ENCODE measurements at regions not wholly inside any gene's neighbourhood (a gene's known extent, or its start where the extent isn't known, plus 50 kb on each side); places are given as distances from the start of the nearest gene placed in this dataset.

GRCh38 chr5:125609011-125609410, 814.2 kb upstream of the GRAMD2B start (continued):
- TF ChIP-seq, protein P1, sequence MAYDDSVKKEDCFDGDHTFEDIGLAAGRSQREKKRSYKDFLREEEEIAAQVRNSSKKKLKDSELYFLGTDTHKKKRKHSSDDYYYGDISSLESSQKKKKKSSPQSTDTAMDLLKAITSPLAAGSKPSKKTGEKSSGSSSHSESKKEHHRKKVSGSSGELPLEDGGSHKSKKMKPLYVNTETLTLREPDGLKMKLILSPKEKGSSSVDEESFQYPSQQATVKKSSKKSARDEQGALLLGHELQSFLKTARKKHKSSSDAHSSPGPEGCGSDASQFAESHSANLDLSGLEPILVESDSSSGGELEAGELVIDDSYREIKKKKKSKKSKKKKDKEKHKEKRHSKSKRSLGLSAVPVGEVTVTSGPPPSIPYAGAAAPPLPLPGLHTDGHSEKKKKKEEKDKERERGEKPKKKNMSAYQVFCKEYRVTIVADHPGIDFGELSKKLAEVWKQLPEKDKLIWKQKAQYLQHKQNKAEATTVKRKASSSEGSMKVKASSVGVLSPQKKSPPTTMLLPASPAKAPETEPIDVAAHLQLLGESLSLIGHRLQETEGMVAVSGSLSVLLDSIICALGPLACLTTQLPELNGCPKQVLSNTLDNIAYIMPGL (CRISPR knock-in tag; IDR thresholded peaks at IDR 0.05; ENCODE audit: borderline replicate concordance), result no peak

DNA sequence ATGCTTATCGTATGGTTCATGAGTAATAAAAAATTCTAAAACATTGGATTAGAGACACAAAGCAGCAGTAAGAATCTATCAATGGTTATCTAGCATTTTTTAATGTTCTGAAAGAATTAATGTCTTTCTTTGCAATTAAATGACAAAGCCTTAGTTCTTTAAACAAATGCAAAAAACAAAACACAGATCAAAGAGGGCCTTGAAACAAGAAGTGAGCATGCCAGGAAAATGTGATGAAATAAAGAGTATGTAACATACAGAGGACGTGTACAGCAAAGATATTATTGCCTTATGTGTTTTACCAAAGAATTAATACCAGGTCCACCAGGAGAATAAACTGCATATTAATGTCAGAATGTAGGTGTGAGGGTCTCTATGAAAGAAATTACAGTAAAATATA, 812.3 kb upstream of the GRAMD2B start:
- WGBS (ENCODE audit: missing lambda C conversion rate), result 43% methylated on average over 2 of the region's 2 CpGs
- DNase-seq (ENCODE audit: low read depth in 1 of 2, low spot score in 1 of 2) (no peak), ATAC-seq (no peak), FAIRE-seq (no peak)
- H3K9me3 ChIP-seq, result no peaks in the 10 kb centered on the region
- CTCF ChIA-PET, result no interaction called here
- no peak overlapping the region for H3K4me3 ChIP-seq
- POLR2A ChIA-PET, result no interaction called here
- no peaks in the 10 kb centered on the region for H3K4me1 ChIP-seq
- TF ChIP-seq HOXA7 (CRISPR knock-in tag; IDR thresholded peaks at IDR 0.05) (no peak), JUN (IDR thresholded peaks at IDR 0.05) (no peak), CTCF (IDR thresholded peaks at IDR 0.05) (no peak), TFCP2L1 (CRISPR knock-in tag; IDR thresholded peaks at IDR 0.05) (no peak), POLR2AphosphoS2 (conservative IDR thresholded peaks at IDR 0.05; ENCODE audit: low read length) (no peak), FOSL2 (IDR thresholded peaks at IDR 0.05) (no peak), FOSL2 (CRISPR knock-in tag; IDR thresholded peaks at IDR 0.05) (no peak), BHLHE40 (IDR thresholded peaks at IDR 0.05; ENCODE audit: low read depth, low read length) (no peak), CBX2 (IDR thresholded peaks at IDR 0.05; ENCODE audit: borderline replicate concordance, low read depth) (no peak), HOXB13 (CRISPR knock-in tag; IDR thresholded peaks at IDR 0.05; ENCODE audit: low read depth) (no peak), RCOR1 (IDR thresholded peaks at IDR 0.05; ENCODE audit: low read depth, low read length) (no peak), MAFK (IDR thresholded peaks at IDR 0.05; ENCODE audit: partially characterized antibody) (no peak), ZNF302 (CRISPR knock-in tag; IDR thresholded peaks at IDR 0.05) (no peak), RFX5 (IDR thresholded peaks at IDR 0.05) (no peak), HOXB5 (CRISPR knock-in tag; IDR thresholded peaks at IDR 0.05) (no peak), NR3C1 (IDR thresholded peaks at IDR 0.05) (no peak)
- H3K27ac ChIP-seq, result no peak overlapping the region
- H3K4me2 ChIP-seq, result no peak overlapping the region

- CTCF ChIA-PET, result no interaction called here
Observed at GRCh38 chr5:125611541-125611940, 811.7 kb upstream of the GRAMD2B start.

More at GRCh38 chr5:125611541-125611940, 811.7 kb upstream of the GRAMD2B start:
- POLR2A ChIA-PET, result no interaction called here
- H3K4me2 ChIP-seq, result no peak overlapping the region
- H3K4me3 ChIP-seq, result no peak overlapping the region
- H3K9me3 ChIP-seq, result no peaks in the 10 kb centered on the region
- no peak for TF ChIP-seq MAZ (IDR thresholded peaks at IDR 0.05; ENCODE audit: borderline replicate concordance, low read depth, low read length)
- TF ChIP-seq CTCF (IDR thresholded peaks at IDR 0.05), result no peak
- no peak for TF ChIP-seq ATOH8 (CRISPR knock-in tag; IDR thresholded peaks at IDR 0.05; ENCODE audit: low read depth)
- TF ChIP-seq BCL3 (IDR thresholded peaks at IDR 0.05), result no peak
- TF ChIP-seq SREBF2 (IDR thresholded peaks at IDR 0.05), result no peak
- TF ChIP-seq RARB (CRISPR knock-in tag; IDR thresholded peaks at IDR 0.05), result no peak
- TF ChIP-seq HES2 (IDR thresholded peaks at IDR 0.05), result no peak
- TF ChIP-seq NR3C1 (IDR thresholded peaks at IDR 0.05), result no peak
- TF ChIP-seq FOSB (CRISPR knock-in tag; IDR thresholded peaks at IDR 0.05), result no peak
- no peak for TF ChIP-seq CHD4 (IDR thresholded peaks at IDR 0.05; ENCODE audit: borderline replicate concordance)
- TF ChIP-seq GATA3 (IDR thresholded peaks at IDR 0.05; ENCODE audit: borderline replicate concordance), result no peak
- TF ChIP-seq HOXA7 (CRISPR knock-in tag; IDR thresholded peaks at IDR 0.05), result no peak
- TF ChIP-seq RFX5 (IDR thresholded peaks at IDR 0.05), result no peak
- ATAC-seq, result no peak
- FAIRE-seq, result no peak
- H3K4me1 ChIP-seq, result no peaks in the 10 kb centered on the region
- DNase-seq (ENCODE audit: low read depth in 1 of 2, low spot score in 1 of 2), result no peak
- no peak overlapping the region for H3K27ac ChIP-seq
